H1 (cell line): ENCODE measurements at regions not wholly inside any gene's neighbourhood (a gene's known extent, or its start where the extent isn't known, plus 50 kb on each side); places are given as distances from the start of the nearest gene placed in this dataset.

Source experiments
- CTCF ChIA-PET: fragments of 300-600 bp; sonication (Branson Sonifier 250); formaldehyde crosslinking; loops from one replicate; lab custom pipeline; 2021; ENCODE audit not compliant: partially characterized antibody; lab: Charles Lee
- POLR2A ChIA-PET: fragments of 300-600 bp; sonication (Branson Sonifier 250); formaldehyde crosslinking; loops from one replicate; lab custom pipeline; 2021; ENCODE audit warnings: inconsistent platforms; ENCODE audit not compliant: partially characterized antibody; lab: Charles Lee
- DNase-seq, 2 experiments: peaks; one replicate each; pipeline versions ENCODE4 v3.0.0 to v3.0.0-alpha.2; 2010 to 2022; ENCODE audit warnings: low spot score in 2 of 2, low read depth in 1 of 2, mixed read lengths in 1 of 2
- FAIRE-seq: peaks from 2 replicates; lab custom pipeline; 2011; peaks lifted over from hg19 to GRCh38; lab: Jason Lieb, UNC
- H2AFZ ChIP-seq: 2 replicates; pipeline ENCODE4 v1.8.1; 2012; ENCODE audit warnings: low read length, inconsistent platforms
- H2AK5ac ChIP-seq: 2 replicates; pipeline ENCODE4 v1.6.1; 2013; ENCODE audit warnings: low read depth, low read length
- H2BK120ac ChIP-seq: replicated peaks from 2 replicates; pipeline ENCODE3; 2013; ENCODE audit warnings: low read depth, low read length, inconsistent platforms
- H2BK12ac ChIP-seq: 2 replicates; pipeline ENCODE4 v1.6.1; 2013; ENCODE audit warnings: low read depth, low read length
- H2BK15ac ChIP-seq: 2 replicates; pipeline ENCODE4 v1.6.1; 2013; ENCODE audit warnings: low read length
- H2BK20ac ChIP-seq: 2 replicates; pipeline ENCODE4 v1.6.1; 2013; ENCODE audit warnings: low read length
- H2BK5ac ChIP-seq: 2 replicates; pipeline ENCODE4 v1.6.1; 2013; ENCODE audit warnings: low read depth, low read length
- H3K14ac ChIP-seq: 2 replicates; pipeline ENCODE4 v1.6.1; 2013; ENCODE audit warnings: inconsistent platforms; ENCODE audit not compliant: insufficient read length
- H3K18ac ChIP-seq: 2 replicates; pipeline ENCODE4 v1.6.1; 2013; ENCODE audit warnings: low read length; ENCODE audit errors: extremely low read depth
- H3K23ac ChIP-seq: 2 replicates; pipeline ENCODE4 v1.6.1; 2013; ENCODE audit warnings: inconsistent platforms; ENCODE audit not compliant: insufficient read length
- H3K23me2 ChIP-seq: 2 replicates; pipeline ENCODE4 v1.6.1; 2013; ENCODE audit warnings: low read depth, low read length
- H3K27ac ChIP-seq: 2 replicates; pipeline ENCODE4 v1.6.1; 2011; ENCODE audit warnings: low read depth, low read length, inconsistent platforms
- H3K27me3 ChIP-seq, 4 experiments: replicated peaks in 1 of 4; 1 replicate in 1 of 4; 2 replicates in 3 of 4; pipeline versions ENCODE4 v1.6.1 to v1.8.1; 2011 to 2013; ENCODE audit warnings: low read length in 3 of 4, mild to moderate bottlenecking in 3 of 4, inconsistent platforms in 2 of 4, mixed read lengths in 2 of 4, moderate library complexity in 1 of 4; ENCODE audit not compliant: control insufficient read depth in 3 of 4, insufficient read depth in 3 of 4; ENCODE audit errors: extremely low read depth in 1 of 4
- H3K36me3 ChIP-seq, 4 experiments: 2 replicates each; pipeline versions ENCODE4 v1.6.1 to v1.8.1; 2011 to 2013; ENCODE audit warnings: mild to moderate bottlenecking in 4 of 4, low read length in 3 of 4, moderate library complexity in 2 of 4, control low read depth in 1 of 4, inconsistent platforms in 1 of 4; ENCODE audit not compliant: insufficient read depth in 4 of 4, control insufficient read depth in 2 of 4
- H3K4ac ChIP-seq: replicated peaks from 2 replicates; pipeline ENCODE3; 2013; ENCODE audit warnings: low read length, low read depth, mixed read lengths, inconsistent platforms; ENCODE audit not compliant: insufficient read length
- H3K4me1 ChIP-seq, 4 experiments: replicated peaks in 1 of 4; 1 replicate in 1 of 4; 2 replicates in 3 of 4; pipeline versions ENCODE4 v1.6.1 to v1.8.1; 2011 to 2013; ENCODE audit warnings: low read length in 3 of 4, inconsistent platforms in 2 of 4, mixed read lengths in 1 of 4; ENCODE audit not compliant: insufficient read depth in 4 of 4, control insufficient read depth in 3 of 4
- H3K4me2 ChIP-seq, 2 experiments: 2 replicates each; pipeline versions ENCODE4 v1.6.1 to v1.8.1; 2011 to 2013; ENCODE audit warnings: low read depth in 2 of 2, low read length in 2 of 2, control low read depth in 1 of 2, inconsistent platforms in 1 of 2, mild to moderate bottlenecking in 1 of 2; ENCODE audit not compliant: insufficient read depth in 1 of 2
- H3K4me3 ChIP-seq, 4 experiments: fragments of 200-600, 300-600 bp in 1 of 4; sonication (generic), shearing (Covaris generic), sonication (Bioruptor Twin) in 1 of 4; 2 replicates each; pipeline versions ENCODE4 v1.5.1 to v1.8.1; 2011 to 2016; ENCODE audit warnings: low read length in 4 of 4, low read depth in 3 of 4, control low read depth in 2 of 4, inconsistent platforms in 2 of 4, mild to moderate bottlenecking in 2 of 4, mixed read lengths in 1 of 4, moderate library complexity in 1 of 4; ENCODE audit not compliant: insufficient read depth in 2 of 4; ENCODE audit errors: extremely low read depth in 1 of 4
- H3K56ac ChIP-seq: replicated peaks from 2 replicates; pipeline ENCODE3; 2013; ENCODE audit warnings: low read depth, mild to moderate bottlenecking, mixed read lengths, low read length, inconsistent platforms; ENCODE audit not compliant: insufficient read length
- H3K79me1 ChIP-seq: 2 replicates; pipeline ENCODE4 v1.6.1; 2013; ENCODE audit warnings: low read depth, low read length, control low read depth
- H3K79me2 ChIP-seq, 2 experiments: 2 replicates each; pipeline versions ENCODE4 v1.6.1 to v1.8.1; 2012 to 2013; ENCODE audit warnings: low read length in 2 of 2, mild to moderate bottlenecking in 2 of 2, inconsistent platforms in 1 of 2; ENCODE audit not compliant: insufficient read depth in 2 of 2, control insufficient read depth in 1 of 2
- H3K9ac ChIP-seq, 4 experiments: replicated peaks in 1 of 4; 1 replicate in 1 of 4; 2 replicates in 3 of 4; pipeline versions ENCODE4 v1.6.1 to v1.8.1; 2011 to 2013; ENCODE audit warnings: low read depth in 3 of 4, low read length in 3 of 4, control low read depth in 2 of 4, mild to moderate bottlenecking in 2 of 4, moderate library complexity in 2 of 4, inconsistent platforms in 1 of 4; ENCODE audit errors: extremely low read depth in 1 of 4
- H3K9me3 ChIP-seq, 2 experiments: 2 replicates each; pipeline versions ENCODE4 v1.6.1 to v1.8.1; 2012 to 2013; ENCODE audit warnings: mild to moderate bottlenecking in 2 of 2, moderate library complexity in 2 of 2, control low read depth in 1 of 2, inconsistent platforms in 1 of 2, low read depth in 1 of 2, low read length in 1 of 2, mixed read lengths in 1 of 2; ENCODE audit not compliant: insufficient read depth in 2 of 2
- H4K20me1 ChIP-seq, 2 experiments: replicated peaks in 1 of 2; 2 replicates each; pipeline versions ENCODE3 to v1.8.1; 2011 to 2013; ENCODE audit warnings: inconsistent platforms in 2 of 2, low read length in 2 of 2, mild to moderate bottlenecking in 1 of 2; ENCODE audit not compliant: insufficient read depth in 2 of 2, control insufficient read depth in 1 of 2
- H4K5ac ChIP-seq: 2 replicates; pipeline ENCODE4 v1.6.1; 2013; ENCODE audit warnings: low read length, low read depth, mixed read lengths, inconsistent platforms; ENCODE audit not compliant: insufficient read length
- H4K8ac ChIP-seq: 2 replicates; pipeline ENCODE4 v1.8.0; 2013; ENCODE audit warnings: mild to moderate bottlenecking, moderate library complexity, low read length, inconsistent platforms; ENCODE audit not compliant: insufficient read depth; ENCODE audit errors: extremely low read depth
- H4K91ac ChIP-seq: replicated peaks from 2 replicates; pipeline ENCODE3; 2013; ENCODE audit warnings: low read length, mixed read lengths, inconsistent platforms; ENCODE audit not compliant: insufficient read length
- BACH1 ChIP-seq: IDR thresholded peaks from 2 replicates; pipeline ENCODE4 v1.6.1; 2012; ENCODE audit warnings: low read length, improper control_type of control experiment
- HDAC2 ChIP-seq, 2 experiments: fragments of 300-600 bp in 1 of 2; sonication (generic) in 1 of 2; IDR thresholded peaks; 2 replicates each; pipeline ENCODE4 v1.6.1; 2011 to 2012; ENCODE audit warnings: low read depth in 2 of 2, low read length in 2 of 2, mild to moderate bottlenecking in 2 of 2, moderate library complexity in 2 of 2, borderline replicate concordance in 1 of 2, inconsistent platforms in 1 of 2
- JUND ChIP-seq: IDR thresholded peaks from 2 replicates; pipeline ENCODE4 v1.6.1; 2011; ENCODE audit warnings: mild to moderate bottlenecking, improper control_type of control experiment, low read length
- KDM1A ChIP-seq: fragments of 200-600, 300-600 bp; sonication (generic); IDR thresholded peaks from 2 replicates; pipeline ENCODE4 v1.7.1; 2016; ENCODE audit warnings: mild to moderate bottlenecking, low read length, borderline replicate concordance
- KDM5A ChIP-seq: fragments of 200-600 bp; IDR thresholded peaks from 2 replicates; pipeline ENCODE4 v1.7.1; 2012; ENCODE audit warnings: mild to moderate bottlenecking, low read length, inconsistent platforms, mixed read lengths
- RNF2 ChIP-seq: fragments of 200-900, 300-1000 bp; sonication (generic); IDR thresholded peaks from 2 replicates; pipeline ENCODE4 v1.7.1; 2016; ENCODE audit warnings: borderline replicate concordance, low read depth, mild to moderate bottlenecking, antibody characterized with exemption, low read length; ENCODE audit not compliant: poor library complexity, severe bottlenecking; ENCODE audit errors: missing control alignments
- SIRT6 ChIP-seq: IDR thresholded peaks from one replicate; pipeline ENCODE4 v1.7.1; 2012; ENCODE audit warnings: low read length, inconsistent platforms
- SP4 ChIP-seq: IDR thresholded peaks from 2 replicates; pipeline ENCODE4 v1.6.1; 2012; ENCODE audit warnings: low read length, inconsistent platforms
- SUZ12 ChIP-seq: fragments of 200-600 bp; sonication (generic); IDR thresholded peaks from 2 replicates; pipeline ENCODE4 v1.6.1; 2012; ENCODE audit warnings: mild to moderate bottlenecking, inconsistent platforms, low read length, moderate library complexity, mixed read lengths
- YY1 ChIP-seq: IDR thresholded peaks from 2 replicates; pipeline ENCODE4 v1.6.1; 2011; ENCODE audit warnings: low read depth, mild to moderate bottlenecking, low read length
- ZNF274 ChIP-seq: IDR thresholded peaks from 2 replicates; pipeline ENCODE4 v1.7.0; 2012; ENCODE audit warnings: low read length, borderline replicate concordance; ENCODE audit errors: extremely low read depth
- WGBS, 2 experiments: shearing (Covaris generic) in 1 of 2; methylation state at CpG; one replicate each; pipeline versions ENCODE4 v1.1.6 to v1.1.7; 2013 to 2015; ENCODE audit warnings: low lambda C conversion rate in 2 of 2, mixed read lengths in 2 of 2, inconsistent platforms in 1 of 2, low coverage in 1 of 2, missing lambda C conversion rate in 1 of 2; ENCODE audit not compliant: insufficient replicate concordance in 2 of 2, insufficient coverage in 1 of 2, insufficient read length in 1 of 2; ENCODE audit errors: extremely low coverage in 1 of 2, missing lambda C conversion rate in 1 of 2; 5-methylcytosine and 5-hydroxymethylcytosine counted together
- TF ChIP-seq, protein P1 (sequence below): IDR thresholded peaks from 2 replicates; pipeline ENCODE4 v1.6.1; 2012; ENCODE audit warnings: inconsistent platforms

- no peaks in the 10 kb centered on the region; a peak in 1 of 7 replicates for H3K4me1 ChIP-seq
- no peak overlapping the region for H3K4ac ChIP-seq
- H2BK5ac ChIP-seq = no peak overlapping the region
- no peak overlapping the region for H3K23ac ChIP-seq
- H3K23me2 ChIP-seq = no peaks in the 10 kb centered on the region
- no peaks in the 10 kb centered on the region for H4K20me1 ChIP-seq
- H3K27me3 ChIP-seq = peaks cover 0 to 1% (median 0%) of the 10 kb centered on the region in 4 experiments; a peak in 1 of 7 replicates
- no peak overlapping the region for H2BK12ac ChIP-seq
- no peak overlapping the region for H3K18ac ChIP-seq
- H3K79me1 ChIP-seq = no peaks in the 10 kb centered on the region
- H3K56ac ChIP-seq = no peak overlapping the region
- H4K91ac ChIP-seq = no peak overlapping the region
- H2AFZ ChIP-seq = peak overlapping the region; percentile 72; the same call in 1 of the 2 replicates
- no peak overlapping the region for H2BK20ac ChIP-seq
- no peak overlapping the region for H2BK15ac ChIP-seq
- TF ChIP-seq YY1 (no peak), BACH1 (no peak), JUND (no peak), KDM1A (no peak), SIRT6 (no peak), SUZ12 (no peak), SP4 (no peak), KDM5A (no peak), RNF2 (no peak), ZNF274 (no peak), HDAC2 (IDR thresholded peaks at IDR 0.05; ENCODE audit: borderline replicate concordance in 1 of 2, low read depth in 2 of 2, low read length in 2 of 2) (no peak)
- TF ChIP-seq, protein P1, sequence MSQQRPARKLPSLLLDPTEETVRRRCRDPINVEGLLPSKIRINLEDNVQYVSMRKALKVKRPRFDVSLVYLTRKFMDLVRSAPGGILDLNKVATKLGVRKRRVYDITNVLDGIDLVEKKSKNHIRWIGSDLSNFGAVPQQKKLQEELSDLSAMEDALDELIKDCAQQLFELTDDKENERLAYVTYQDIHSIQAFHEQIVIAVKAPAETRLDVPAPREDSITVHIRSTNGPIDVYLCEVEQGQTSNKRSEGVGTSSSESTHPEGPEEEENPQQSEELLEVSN = no peak
- no peak overlapping the region; the same call in 1 of the 2 replicates for H3K27ac ChIP-seq
- ChIA-PET CTCF (no interaction called here), POLR2A (no interaction called here)
- FAIRE-seq (no peak), DNase-seq (no peak)
- no peaks in the 10 kb centered on the region for H3K36me3 ChIP-seq
- H3K4me2 ChIP-seq = no peak overlapping the region
- H2AK5ac ChIP-seq = no peak overlapping the region
- no peak overlapping the region for H4K8ac ChIP-seq
- no peak overlapping the region for H3K4me3 ChIP-seq
- WGBS, 2 experiments = 100% methylated on average over 1 of the region's 1 CpG; no CpG with 5 or more reads in 1 of the 2 experiments
- H3K79me2 ChIP-seq = no peaks in the 10 kb centered on the region
- H3K9me3 ChIP-seq = no peaks in the 10 kb centered on the region
- H4K5ac ChIP-seq = no peak overlapping the region
- no peak overlapping the region for H3K9ac ChIP-seq
- H3K14ac ChIP-seq = no peak overlapping the region
- H2BK120ac ChIP-seq = no peak overlapping the region
Measured at GRCh38 chr4:130338851-130339250, 1242.9 kb downstream of the C4orf33 start.
